Chondrocyte (in vitro differentiated cells): ENCODE measurements at regions not wholly inside any gene's neighbourhood (a gene's known extent, or its start where the extent isn't known, plus 50 kb on each side); places are given as distances from the start of the nearest gene placed in this dataset.

Experiments used
- DNase-seq: peaks from one replicate; pipeline ENCODE4 v3.0.0; 2021; ENCODE audit warnings: mixed read lengths, low spot score
- H3K27ac Mint-ChIP-seq: one replicate; pipeline ENCODE4 v1.8.0; 2021; ENCODE audit warnings: mild to moderate bottlenecking, moderate library complexity, mixed read lengths; ENCODE audit not compliant: unreplicated experiment
- H3K27me3 Mint-ChIP-seq: 2 replicates; pipeline ENCODE4 v1.8.0; 2021; ENCODE audit warnings: low read depth, mixed read lengths
- H3K36me3 Mint-ChIP-seq: 2 replicates; pipeline ENCODE4 v1.8.0; 2021; ENCODE audit warnings: low read depth, mixed read lengths
- H3K4me1 Mint-ChIP-seq: 2 replicates; pipeline ENCODE4 v1.8.0; 2021; ENCODE audit warnings: low read depth, mild to moderate bottlenecking, mixed read lengths
- H3K4me3 Mint-ChIP-seq: one replicate; pipeline ENCODE4 v1.8.0; 2021; ENCODE audit warnings: mild to moderate bottlenecking, moderate library complexity, mixed read lengths; ENCODE audit not compliant: unreplicated experiment
- H3K9me3 Mint-ChIP-seq: 2 replicates; pipeline ENCODE4 v1.8.0; 2021; ENCODE audit warnings: low read depth, mixed read lengths
- TF ChIP-seq, protein P1 (sequence below): fragments of 200-600 bp; sonication (generic); IDR thresholded peaks from 2 replicates; pipeline ENCODE4 v1.5.0; 2021; ENCODE audit warnings: antibody characterized with exemption, mild to moderate bottlenecking, moderate library complexity

DNA sequence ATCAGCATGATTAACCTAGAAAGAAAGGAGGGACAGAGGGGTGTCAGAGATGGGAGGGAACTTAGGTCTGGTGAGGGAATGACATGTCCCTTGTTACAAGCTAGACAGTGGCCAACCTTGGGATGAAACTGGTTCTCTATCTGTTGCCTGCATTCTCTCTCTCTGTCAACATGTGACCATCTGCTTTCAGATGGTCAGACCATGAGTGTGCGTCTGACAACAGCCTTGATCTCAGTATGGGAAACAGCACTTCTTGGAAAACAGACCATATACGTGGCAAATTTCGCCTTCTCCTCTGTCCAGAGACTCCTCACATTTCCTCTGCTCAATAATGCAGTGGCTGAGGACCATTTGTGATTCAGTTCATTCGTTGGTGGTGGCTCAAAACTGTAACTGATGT, 845.9 kb downstream of the TYW1 start:
- TF ChIP-seq, protein P1, sequence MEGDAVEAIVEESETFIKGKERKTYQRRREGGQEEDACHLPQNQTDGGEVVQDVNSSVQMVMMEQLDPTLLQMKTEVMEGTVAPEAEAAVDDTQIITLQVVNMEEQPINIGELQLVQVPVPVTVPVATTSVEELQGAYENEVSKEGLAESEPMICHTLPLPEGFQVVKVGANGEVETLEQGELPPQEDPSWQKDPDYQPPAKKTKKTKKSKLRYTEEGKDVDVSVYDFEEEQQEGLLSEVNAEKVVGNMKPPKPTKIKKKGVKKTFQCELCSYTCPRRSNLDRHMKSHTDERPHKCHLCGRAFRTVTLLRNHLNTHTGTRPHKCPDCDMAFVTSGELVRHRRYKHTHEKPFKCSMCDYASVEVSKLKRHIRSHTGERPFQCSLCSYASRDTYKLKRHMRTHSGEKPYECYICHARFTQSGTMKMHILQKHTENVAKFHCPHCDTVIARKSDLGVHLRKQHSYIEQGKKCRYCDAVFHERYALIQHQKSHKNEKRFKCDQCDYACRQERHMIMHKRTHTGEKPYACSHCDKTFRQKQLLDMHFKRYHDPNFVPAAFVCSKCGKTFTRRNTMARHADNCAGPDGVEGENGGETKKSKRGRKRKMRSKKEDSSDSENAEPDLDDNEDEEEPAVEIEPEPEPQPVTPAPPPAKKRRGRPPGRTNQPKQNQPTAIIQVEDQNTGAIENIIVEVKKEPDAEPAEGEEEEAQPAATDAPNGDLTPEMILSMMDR = no peak
- Mint-ChIP-seq H3K4me1 (no peaks in the 10 kb centered on the region), H3K27ac (no peak overlapping the region), H3K36me3 (no peaks in the 10 kb centered on the region), H3K9me3 (peaks cover 3% of the 10 kb centered on the region), H3K4me3 (no peak overlapping the region), H3K27me3 (peaks cover 17% of the 10 kb centered on the region)
- DNase-seq = no peak

DNA sequence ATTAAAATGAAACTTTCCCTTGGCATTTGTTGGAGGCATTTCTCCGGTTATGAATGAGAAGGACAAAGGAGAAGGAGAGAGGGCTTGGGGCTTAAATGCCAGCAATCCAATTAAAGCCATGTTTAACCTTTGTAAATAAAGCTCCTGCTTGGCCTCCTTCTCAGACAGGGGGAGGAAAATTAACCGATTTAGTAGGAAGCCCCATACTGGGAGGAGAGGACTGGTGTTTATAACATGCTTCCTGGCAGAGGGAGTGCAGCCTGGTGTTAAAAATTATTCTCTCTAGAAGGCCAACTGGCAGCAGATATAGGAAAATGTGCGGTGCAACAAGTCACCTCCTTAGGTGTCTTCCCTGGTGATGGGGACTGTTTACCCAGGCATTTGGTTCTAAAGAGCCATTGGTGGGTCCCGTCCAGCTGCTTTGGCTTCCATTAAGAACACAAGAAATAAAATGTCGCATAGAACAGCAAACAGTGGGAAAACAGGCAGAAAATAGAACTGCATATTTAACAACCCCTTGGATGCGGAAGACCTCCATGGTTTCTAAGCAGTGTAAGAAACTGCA, 846.5 kb downstream of the TYW1 start:
- no peak overlapping the region for H3K4me3 Mint-ChIP-seq
- no peak overlapping the region for H3K27ac Mint-ChIP-seq
- DNase-seq = no peak
- H3K9me3 Mint-ChIP-seq = peaks cover 3% of the 10 kb centered on the region
- no peaks in the 10 kb centered on the region for H3K4me1 Mint-ChIP-seq
- no peaks in the 10 kb centered on the region for H3K36me3 Mint-ChIP-seq
- TF ChIP-seq, protein P1 = no peak
- peaks cover 17% of the 10 kb centered on the region for H3K27me3 Mint-ChIP-seq

DNA sequence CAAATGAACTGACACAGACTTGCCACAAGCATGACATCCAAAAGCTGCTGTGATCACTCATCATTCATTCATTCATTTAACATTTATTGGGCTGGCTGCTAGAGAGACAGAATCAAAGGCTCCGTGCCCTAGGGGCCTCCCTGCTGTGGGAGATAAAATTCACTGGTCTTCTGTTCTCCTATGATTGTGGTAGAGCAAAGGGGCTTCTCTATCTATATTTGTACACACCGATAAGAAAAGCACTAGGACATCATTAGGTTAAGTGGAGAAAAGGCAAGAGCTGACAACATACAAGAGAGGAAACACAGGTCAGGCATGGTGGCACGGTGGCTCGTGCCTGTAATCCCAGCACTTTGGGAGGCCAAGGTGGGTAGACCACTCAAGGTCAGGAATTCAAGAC, 847.0 kb downstream of the TYW1 start:
- no peaks in the 10 kb centered on the region for H3K36me3 Mint-ChIP-seq
- H3K27ac Mint-ChIP-seq = no peak overlapping the region
- no peaks in the 10 kb centered on the region for H3K4me1 Mint-ChIP-seq
- H3K27me3 Mint-ChIP-seq = peaks cover 17% of the 10 kb centered on the region
- H3K9me3 Mint-ChIP-seq = peaks cover 3% of the 10 kb centered on the region
- TF ChIP-seq, protein P1 = no peak
- no peak overlapping the region for H3K4me3 Mint-ChIP-seq
- no peak for DNase-seq

DNA sequence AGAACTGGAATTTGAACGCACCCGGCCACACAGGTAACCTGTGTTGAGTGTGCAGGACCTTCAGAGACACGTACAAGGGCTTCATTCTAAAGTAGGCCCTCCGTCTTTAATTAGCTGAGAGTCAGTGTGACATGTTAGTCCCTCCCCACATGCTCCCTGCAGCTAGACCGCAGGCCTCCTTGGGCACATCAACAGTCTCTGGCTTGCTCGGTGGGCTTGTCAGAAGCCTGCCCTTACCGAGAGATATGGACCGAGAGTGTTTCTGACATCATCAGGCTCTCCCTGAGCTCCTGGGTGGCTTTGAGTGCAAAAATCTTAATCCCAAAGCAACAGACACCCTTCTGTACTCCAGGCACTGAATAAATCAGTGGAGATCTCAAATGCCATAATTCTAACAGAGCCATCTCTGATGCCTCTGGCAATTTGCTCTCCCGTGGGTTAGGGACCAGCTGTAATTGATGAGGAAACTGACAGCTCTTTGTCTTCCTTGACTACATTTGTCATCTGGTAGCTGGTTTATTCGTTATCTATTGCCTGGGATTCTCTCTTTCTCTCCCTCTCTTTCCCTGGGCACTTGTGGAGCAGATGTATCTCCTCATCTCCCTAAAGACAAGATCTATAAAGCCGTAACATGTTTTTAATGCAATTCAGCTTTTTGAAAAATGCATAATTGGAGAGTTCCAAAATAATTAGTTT, 850.6 kb downstream of the TYW1 start:
- Mint-ChIP-seq H3K4me1 (no peaks in the 10 kb centered on the region), H3K9me3 (no peaks in the 10 kb centered on the region), H3K36me3 (no peaks in the 10 kb centered on the region), H3K4me3 (no peak overlapping the region), H3K27ac (no peak overlapping the region), H3K27me3 (peaks cover 16% of the 10 kb centered on the region)
- no peak for DNase-seq
- TF ChIP-seq, protein P1 = no peak

DNA sequence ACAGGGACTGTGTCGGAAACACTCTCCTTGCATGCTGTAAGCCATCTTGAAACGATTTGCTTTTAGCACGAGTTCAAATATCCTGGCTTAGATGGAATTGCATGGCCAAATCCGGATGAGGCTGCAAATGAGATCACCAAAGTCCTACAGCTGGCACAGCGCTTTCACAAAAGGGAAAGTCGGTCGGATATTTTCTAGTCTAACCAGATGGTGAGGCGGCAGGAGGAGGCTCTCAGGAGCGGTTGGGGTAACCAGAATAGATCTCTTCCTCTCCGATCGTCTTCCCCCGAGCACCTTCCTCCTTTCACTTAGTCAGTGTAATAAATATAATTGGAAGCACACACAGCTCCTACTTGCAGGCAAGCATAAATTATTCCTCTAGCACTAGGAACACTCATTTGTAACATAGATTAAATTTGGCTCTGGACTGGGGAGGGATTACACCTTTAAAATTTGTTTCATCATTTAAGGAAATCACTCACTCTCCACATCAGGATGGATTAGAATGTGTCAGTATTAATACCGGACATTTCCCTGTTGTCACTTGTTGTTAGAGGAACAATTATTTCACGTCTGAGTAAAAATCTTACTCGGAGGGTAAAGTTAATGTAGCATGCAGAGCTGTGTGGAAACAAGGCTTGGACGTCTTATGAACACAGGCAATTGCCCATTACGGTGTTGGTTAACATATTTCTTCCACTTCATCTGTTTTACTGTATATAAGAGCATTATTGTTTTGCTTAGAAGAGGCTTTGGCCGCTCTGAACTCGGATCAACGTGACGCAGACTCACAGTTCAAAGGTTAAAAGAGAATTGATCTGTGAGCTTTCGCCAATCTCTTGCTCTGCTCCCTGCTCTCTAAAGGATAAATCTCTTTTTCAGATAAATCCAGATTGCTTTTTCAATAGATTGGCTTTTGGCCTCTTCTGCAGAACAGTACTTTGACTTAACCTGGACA, 857.9 kb downstream of the TYW1 start:
- no peak for DNase-seq
- H3K36me3 Mint-ChIP-seq = no peaks in the 10 kb centered on the region
- H3K27ac Mint-ChIP-seq = no peak overlapping the region
- H3K4me1 Mint-ChIP-seq = no peaks in the 10 kb centered on the region
- peaks cover 18% of the 10 kb centered on the region for H3K27me3 Mint-ChIP-seq
- H3K4me3 Mint-ChIP-seq = no peak overlapping the region
- peaks cover 4% of the 10 kb centered on the region for H3K9me3 Mint-ChIP-seq
- TF ChIP-seq, protein P1 = no peak
